ENCODE measurements at regions not wholly inside any gene's neighbourhood (a gene's known extent, or its start where the extent isn't known, plus 50 kb on each side); places are given as distances from the start of the nearest gene placed in this dataset.

DNA sequence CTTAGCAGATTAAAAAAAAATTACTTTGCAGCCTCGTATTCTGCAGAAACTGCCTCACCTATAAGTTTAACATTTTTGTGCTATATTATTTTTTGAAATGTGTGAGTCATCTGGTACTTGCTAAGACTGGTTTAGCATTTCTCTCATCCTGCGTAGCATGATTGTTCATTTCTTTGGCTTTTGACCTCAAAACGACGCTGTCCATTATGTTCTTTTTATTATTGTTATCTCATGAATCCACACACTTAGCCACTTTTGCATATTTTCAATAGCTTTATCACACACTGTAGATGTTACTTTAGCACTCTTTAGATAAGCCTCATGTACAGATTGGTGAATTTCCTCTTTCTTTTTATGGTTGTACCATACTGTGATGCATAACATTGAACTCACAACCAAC is 1004.9 kb upstream of the NCAM2 start:
- H3K36me3 ChIP-seq (ENCODE audit: control insufficient read depth, insufficient read depth, low read length): no peaks in the 10 kb centered on the region
- no peak overlapping the region for H3K9ac ChIP-seq (ENCODE audit: low read length)
- H3K27ac ChIP-seq (ENCODE audit: low read depth, low read length): no peak overlapping the region
- H3K4me1 ChIP-seq (ENCODE audit: control insufficient read depth, insufficient read depth, low read length): no peaks in the 10 kb centered on the region
- no peak overlapping the region for H3K4me3 ChIP-seq (ENCODE audit: low read length)
- H3K27me3 ChIP-seq (ENCODE audit: control insufficient read depth, insufficient read depth, low read length): no peaks in the 10 kb centered on the region

DNA sequence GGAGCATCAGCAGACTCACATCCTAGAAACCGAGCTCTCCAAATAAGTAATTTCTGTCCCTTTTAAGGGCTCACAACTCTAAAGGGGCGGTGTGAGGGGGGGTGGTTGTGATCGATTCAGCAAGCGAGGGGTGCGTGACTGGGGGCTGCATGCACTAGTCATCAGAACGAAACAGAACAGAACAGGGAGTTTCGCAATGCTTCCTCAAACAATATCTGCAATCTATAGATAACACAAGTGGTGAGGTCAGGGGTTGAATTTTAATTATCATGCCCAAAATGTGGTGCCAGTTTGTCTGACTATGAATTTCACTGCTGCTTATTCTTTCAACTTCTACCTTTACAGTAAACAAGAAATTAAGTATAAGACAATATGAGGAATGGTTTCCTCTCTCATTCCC is 1003.0 kb upstream of the NCAM2 start:
- Histone ChIP-seq H3K27ac (ENCODE audit: low read depth, low read length) (no peak overlapping the region), H3K36me3 (ENCODE audit: control insufficient read depth, insufficient read depth, low read length) (no peaks in the 10 kb centered on the region), H3K4me1 (ENCODE audit: control insufficient read depth, insufficient read depth, low read length) (no peaks in the 10 kb centered on the region), H3K4me3 (ENCODE audit: low read length) (no peak overlapping the region), H3K9ac (ENCODE audit: low read length) (no peak overlapping the region), H3K27me3 (ENCODE audit: control insufficient read depth, insufficient read depth, low read length) (no peaks in the 10 kb centered on the region)

DNA sequence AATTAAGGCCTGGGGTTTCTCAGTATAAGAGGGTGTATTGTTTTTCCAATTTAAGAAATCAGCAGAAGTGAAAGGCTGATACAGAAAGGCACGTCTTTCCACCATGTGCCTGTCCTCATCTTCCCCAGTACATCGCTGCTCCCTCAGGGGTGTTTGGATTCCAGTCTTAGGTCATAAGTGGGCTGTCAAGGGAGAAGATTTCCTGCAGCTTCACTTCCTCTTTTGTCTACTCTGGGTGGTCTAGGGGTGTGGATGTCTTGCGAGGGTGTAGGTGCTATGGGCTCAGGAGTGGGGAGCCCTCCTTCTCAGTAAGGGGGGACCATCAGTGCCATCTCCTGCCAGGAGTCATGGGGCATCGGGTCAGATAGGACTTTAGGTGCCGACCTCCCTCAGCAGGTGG is 999.8 kb upstream of the NCAM2 start:
- Histone ChIP-seq H3K4me1 (ENCODE audit: control insufficient read depth, insufficient read depth, low read length) (no peaks in the 10 kb centered on the region), H3K9ac (ENCODE audit: low read length) (no peak overlapping the region), H3K27me3 (ENCODE audit: control insufficient read depth, insufficient read depth, low read length) (no peaks in the 10 kb centered on the region), H3K36me3 (ENCODE audit: control insufficient read depth, insufficient read depth, low read length) (no peaks in the 10 kb centered on the region), H3K27ac (ENCODE audit: low read depth, low read length) (no peak overlapping the region), H3K4me3 (ENCODE audit: low read length) (no peak overlapping the region)

DNA sequence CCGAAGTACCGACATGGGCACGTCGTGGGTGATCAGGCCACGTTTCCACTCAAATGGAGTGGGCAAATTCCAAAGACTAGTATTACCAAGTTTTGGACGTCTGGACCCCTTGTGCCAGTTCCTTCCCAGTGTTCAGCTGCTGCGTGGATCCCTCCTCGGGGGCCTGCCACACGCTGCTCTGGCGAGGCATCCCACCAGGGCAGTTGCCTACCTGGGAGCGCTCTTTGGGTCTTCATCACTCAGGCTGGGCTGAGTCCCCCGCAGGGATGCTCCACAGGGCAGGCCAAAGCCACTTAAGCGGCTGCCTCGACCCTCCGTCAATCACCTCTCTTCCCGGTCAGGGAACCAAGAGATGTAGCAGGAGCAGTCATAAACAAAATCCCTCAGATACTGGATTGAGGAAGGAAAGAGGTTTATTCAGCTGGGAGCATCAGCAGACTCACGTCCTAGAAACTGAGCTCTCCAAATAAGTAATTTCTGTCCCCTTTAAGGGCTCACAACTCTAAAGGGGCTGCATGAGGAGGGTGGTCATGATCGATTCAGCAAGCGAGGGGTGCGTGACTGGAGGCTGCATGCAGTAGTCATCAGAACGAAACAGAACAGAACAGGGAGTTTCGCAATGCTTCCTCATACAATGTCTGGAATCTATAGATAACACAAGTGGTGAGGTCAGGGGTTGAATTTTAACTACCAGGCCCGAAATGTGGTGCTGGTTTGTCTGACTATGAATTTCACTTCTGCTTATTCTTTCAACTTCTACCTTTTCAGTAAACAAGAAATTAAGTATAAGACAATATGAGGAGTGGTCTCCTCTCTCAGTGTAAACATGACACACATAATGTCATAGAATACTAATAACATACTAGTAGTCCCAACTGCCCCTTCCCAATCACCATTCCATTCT is 998.6 kb upstream of the NCAM2 start:
- Histone ChIP-seq H3K27me3 (ENCODE audit: control insufficient read depth, insufficient read depth, low read length) (no peaks in the 10 kb centered on the region), H3K4me3 (ENCODE audit: low read length) (no peak overlapping the region), H3K27ac (ENCODE audit: low read depth, low read length) (no peak overlapping the region), H3K36me3 (ENCODE audit: control insufficient read depth, insufficient read depth, low read length) (no peaks in the 10 kb centered on the region), H3K9ac (ENCODE audit: low read length) (no peak overlapping the region), H3K4me1 (ENCODE audit: control insufficient read depth, insufficient read depth, low read length) (no peaks in the 10 kb centered on the region)

DNA sequence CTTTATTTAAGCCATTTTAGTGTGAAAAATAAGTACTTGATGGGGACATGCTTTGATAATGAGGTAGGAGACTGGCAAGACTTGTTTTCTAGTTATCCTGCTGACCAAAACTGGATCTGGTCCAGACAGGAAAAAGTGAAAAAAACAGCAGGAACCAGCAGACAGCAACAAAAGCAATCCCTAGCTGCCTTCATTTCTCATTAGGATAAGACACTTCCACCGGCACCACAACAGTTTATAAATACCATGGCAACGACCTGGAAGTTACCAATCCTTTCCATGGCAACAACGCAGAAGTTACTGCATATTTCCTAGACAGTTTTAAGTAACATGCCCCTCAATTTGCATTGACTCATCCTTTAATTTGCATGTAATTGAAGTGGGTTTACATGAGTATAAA is 993.8 kb upstream of the NCAM2 start:
- Histone ChIP-seq H3K27me3 (ENCODE audit: control insufficient read depth, insufficient read depth, low read length) (no peaks in the 10 kb centered on the region), H3K27ac (ENCODE audit: low read depth, low read length) (no peak overlapping the region), H3K36me3 (ENCODE audit: control insufficient read depth, insufficient read depth, low read length) (no peaks in the 10 kb centered on the region), H3K4me3 (ENCODE audit: low read length) (no peak overlapping the region), H3K4me1 (ENCODE audit: control insufficient read depth, insufficient read depth, low read length) (no peaks in the 10 kb centered on the region), H3K9ac (ENCODE audit: low read length) (no peak overlapping the region)

DNA sequence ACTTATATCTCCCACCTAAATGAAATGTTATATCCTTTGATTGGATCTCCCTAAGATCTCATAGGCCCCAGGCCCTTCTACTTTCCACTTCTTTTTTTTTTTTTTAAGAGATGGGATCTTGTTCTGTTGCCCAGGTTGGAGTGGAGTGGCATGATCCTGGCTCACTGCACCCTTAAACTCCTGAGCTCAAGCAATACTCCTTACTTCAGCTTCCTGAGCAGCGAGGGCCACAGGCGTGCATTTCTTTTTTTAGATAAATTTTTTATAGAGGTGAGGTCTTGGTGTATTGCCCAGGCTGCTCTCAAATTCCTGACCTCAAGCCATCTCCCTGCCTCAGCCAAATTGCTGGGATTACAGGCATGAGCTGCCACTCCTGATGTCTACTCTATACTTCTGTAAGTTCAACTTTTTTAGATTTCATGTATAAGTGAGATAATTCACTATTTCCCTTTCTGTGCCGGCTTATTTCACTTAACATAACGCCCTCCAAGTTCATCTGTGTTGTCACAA is 987.5 kb upstream of the NCAM2 start:
- no peaks in the 10 kb centered on the region for H3K27me3 ChIP-seq (ENCODE audit: control insufficient read depth, insufficient read depth, low read length)
- no peaks in the 10 kb centered on the region for H3K36me3 ChIP-seq (ENCODE audit: control insufficient read depth, insufficient read depth, low read length)

DNA sequence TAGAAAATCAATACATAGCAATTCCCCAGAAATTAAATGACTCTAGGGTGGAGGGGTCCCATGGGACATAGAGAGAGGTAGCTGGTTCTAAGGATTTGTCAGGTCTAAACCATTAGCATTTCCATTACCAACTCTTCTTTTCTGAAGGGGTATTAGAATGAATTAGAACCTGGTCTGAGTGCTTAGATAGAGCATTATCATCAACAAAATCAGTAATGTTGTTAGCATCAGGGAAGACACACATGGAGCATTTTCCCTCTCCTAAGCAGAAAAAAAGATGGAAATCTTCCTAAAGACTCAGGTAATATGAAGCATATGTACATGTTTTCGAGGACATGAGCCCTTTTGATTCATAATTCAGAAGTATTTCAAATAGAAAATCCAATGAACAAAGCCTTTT is 984.4 kb upstream of the NCAM2 start:
- Histone ChIP-seq H3K27me3 (ENCODE audit: control insufficient read depth, insufficient read depth, low read length) (no peaks in the 10 kb centered on the region), H3K4me3 (ENCODE audit: low read length) (no peak overlapping the region), H3K9ac (ENCODE audit: low read length) (no peak overlapping the region), H3K36me3 (ENCODE audit: control insufficient read depth, insufficient read depth, low read length) (no peaks in the 10 kb centered on the region), H3K4me1 (ENCODE audit: control insufficient read depth, insufficient read depth, low read length) (no peaks in the 10 kb centered on the region), H3K27ac (ENCODE audit: low read depth, low read length) (no peak overlapping the region)

More for the DNA sequence above, 987.5 kb upstream of the NCAM2 start:
- no peak overlapping the region for H3K9ac ChIP-seq (ENCODE audit: low read length)
- H3K4me1 ChIP-seq (ENCODE audit: control insufficient read depth, insufficient read depth, low read length): no peaks in the 10 kb centered on the region
- H3K27ac ChIP-seq (ENCODE audit: low read depth, low read length): no peak overlapping the region
- H3K4me3 ChIP-seq (ENCODE audit: low read length): no peak overlapping the region

DNA sequence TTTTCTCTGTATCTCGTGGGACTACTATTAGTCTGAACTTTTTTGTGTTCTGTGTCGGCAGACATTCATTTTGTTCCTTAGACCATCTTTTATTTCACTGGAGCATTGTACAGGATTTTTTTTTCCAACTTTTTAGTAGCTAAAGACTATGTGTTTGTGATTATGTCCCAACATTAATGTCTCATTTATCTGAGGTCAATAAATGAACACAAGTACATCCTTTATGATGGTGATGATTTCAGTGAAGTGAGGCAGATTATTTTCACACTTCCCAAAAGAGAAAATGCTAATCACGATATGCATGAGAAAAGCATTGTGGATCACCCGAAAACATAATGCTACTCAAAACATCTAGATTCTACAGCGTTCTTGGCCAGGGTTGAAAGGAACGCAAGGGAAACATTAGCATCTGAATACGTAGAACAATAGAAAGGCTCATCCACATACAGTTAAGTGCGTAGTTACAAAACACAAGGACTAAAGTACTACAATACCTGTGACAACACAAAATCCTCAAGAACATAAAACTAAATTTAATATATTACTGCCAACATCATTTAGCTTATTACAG is 981.7 kb upstream of the NCAM2 start:
- no peak overlapping the region for H3K27ac ChIP-seq (ENCODE audit: low read depth, low read length)
- H3K4me3 ChIP-seq (ENCODE audit: low read length): no peak overlapping the region
- no peaks in the 10 kb centered on the region for H3K4me1 ChIP-seq (ENCODE audit: control insufficient read depth, insufficient read depth, low read length)
- H3K36me3 ChIP-seq (ENCODE audit: control insufficient read depth, insufficient read depth, low read length): no peaks in the 10 kb centered on the region
- H3K9ac ChIP-seq (ENCODE audit: low read length): no peak overlapping the region
- no peaks in the 10 kb centered on the region for H3K27me3 ChIP-seq (ENCODE audit: control insufficient read depth, insufficient read depth, low read length)

DNA sequence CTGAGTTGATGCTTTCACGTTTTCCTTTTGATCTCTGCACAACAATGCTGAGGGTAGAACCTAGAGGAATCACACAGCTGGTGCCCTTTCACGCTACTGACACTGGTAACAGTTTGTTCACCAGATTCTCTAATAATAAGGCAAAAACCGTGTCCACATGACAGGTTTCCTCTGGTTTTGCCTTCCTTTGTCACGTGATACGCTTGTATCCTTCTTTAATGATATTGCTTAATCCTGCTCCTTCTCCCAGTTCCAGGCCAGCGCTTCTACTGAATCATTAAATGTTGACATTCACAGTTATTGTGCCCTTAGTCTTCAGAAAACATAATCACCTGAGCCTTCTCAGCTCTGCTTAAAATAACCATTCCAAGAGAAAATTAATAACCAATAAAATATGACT is 978.2 kb upstream of the NCAM2 start:
- no peaks in the 10 kb centered on the region for H3K4me1 ChIP-seq (ENCODE audit: control insufficient read depth, insufficient read depth, low read length)
- no peak overlapping the region for H3K4me3 ChIP-seq (ENCODE audit: low read length)
- H3K36me3 ChIP-seq (ENCODE audit: control insufficient read depth, insufficient read depth, low read length): no peaks in the 10 kb centered on the region
- H3K9ac ChIP-seq (ENCODE audit: low read length): no peak overlapping the region
- no peaks in the 10 kb centered on the region for H3K27me3 ChIP-seq (ENCODE audit: control insufficient read depth, insufficient read depth, low read length)
- H3K27ac ChIP-seq (ENCODE audit: low read depth, low read length): no peak overlapping the region

DNA sequence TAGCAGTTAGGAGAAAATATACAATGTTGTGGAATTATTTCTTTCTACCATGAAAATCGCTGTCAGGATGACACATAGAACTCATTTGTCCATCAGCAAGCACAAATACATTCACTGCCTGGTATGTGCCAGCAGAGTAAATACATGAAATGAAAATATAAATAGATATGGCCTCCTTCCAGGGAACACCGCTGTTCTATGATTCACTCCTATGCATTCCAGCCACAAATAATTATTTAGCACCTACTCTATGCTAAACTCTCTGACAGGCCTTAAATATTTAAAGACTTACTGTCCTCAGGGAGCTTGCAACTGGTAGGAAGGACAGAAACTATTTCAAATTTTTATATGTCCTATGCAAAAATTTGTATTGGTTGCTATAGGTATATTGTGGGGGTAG is 975.0 kb upstream of the NCAM2 start:
- H3K27me3 ChIP-seq (ENCODE audit: control insufficient read depth, insufficient read depth, low read length): no peaks in the 10 kb centered on the region
- no peaks in the 10 kb centered on the region for H3K4me1 ChIP-seq (ENCODE audit: control insufficient read depth, insufficient read depth, low read length)
- no peaks in the 10 kb centered on the region for H3K36me3 ChIP-seq (ENCODE audit: control insufficient read depth, insufficient read depth, low read length)
- H3K9ac ChIP-seq (ENCODE audit: low read length): no peak overlapping the region
- no peak overlapping the region for H3K4me3 ChIP-seq (ENCODE audit: low read length)
- H3K27ac ChIP-seq (ENCODE audit: low read depth, low read length): no peak overlapping the region

DNA sequence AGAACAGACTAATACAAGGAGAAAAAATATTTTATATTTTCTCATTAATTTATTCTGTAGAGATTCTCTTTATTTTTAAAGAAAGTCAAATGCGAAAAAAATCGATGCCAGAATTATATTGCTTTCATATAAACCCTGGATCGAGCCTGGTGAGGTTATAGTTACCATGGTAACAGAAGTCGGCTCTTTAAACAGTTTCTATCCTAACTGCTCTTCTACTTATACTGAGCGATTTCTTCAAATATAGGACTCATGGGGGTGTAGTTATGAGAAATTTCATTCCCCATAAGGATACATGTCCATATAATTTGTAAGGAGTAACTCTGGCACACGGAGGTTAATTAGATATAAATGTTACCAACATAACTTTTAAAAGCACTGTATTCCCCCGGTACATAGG is 973.5 kb upstream of the NCAM2 start:
- H3K36me3 ChIP-seq (ENCODE audit: control insufficient read depth, insufficient read depth, low read length): no peaks in the 10 kb centered on the region
- no peak overlapping the region for H3K27ac ChIP-seq (ENCODE audit: low read depth, low read length)
- no peaks in the 10 kb centered on the region for H3K4me1 ChIP-seq (ENCODE audit: control insufficient read depth, insufficient read depth, low read length)
- no peak overlapping the region for H3K9ac ChIP-seq (ENCODE audit: low read length)
- H3K4me3 ChIP-seq (ENCODE audit: low read length): no peak overlapping the region
- H3K27me3 ChIP-seq (ENCODE audit: control insufficient read depth, insufficient read depth, low read length): no peaks in the 10 kb centered on the region

DNA sequence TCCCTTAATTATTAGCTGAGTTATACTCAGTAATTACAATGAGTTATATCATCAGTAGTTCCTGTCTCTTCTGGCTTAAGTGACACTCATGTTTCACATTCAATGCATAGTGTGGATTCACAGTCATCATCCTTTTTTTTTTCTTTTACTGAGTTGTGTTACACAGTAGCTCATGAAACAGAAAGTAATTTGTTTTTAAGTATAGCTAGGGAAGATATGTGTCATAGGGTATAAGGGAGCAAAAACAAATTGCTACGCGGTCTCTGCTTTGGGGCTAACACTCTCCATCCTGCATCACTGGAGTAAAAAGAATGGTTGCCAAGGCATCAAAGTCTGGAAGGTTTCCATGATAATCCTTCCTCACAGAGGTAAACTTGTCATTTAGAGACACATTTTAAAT is 971.7 kb upstream of the NCAM2 start:
- H3K4me1 ChIP-seq (ENCODE audit: control insufficient read depth, insufficient read depth, low read length): no peaks in the 10 kb centered on the region
- no peak overlapping the region for H3K4me3 ChIP-seq (ENCODE audit: low read length)
- H3K36me3 ChIP-seq (ENCODE audit: control insufficient read depth, insufficient read depth, low read length): no peaks in the 10 kb centered on the region
- no peaks in the 10 kb centered on the region for H3K27me3 ChIP-seq (ENCODE audit: control insufficient read depth, insufficient read depth, low read length)
- no peak overlapping the region for H3K27ac ChIP-seq (ENCODE audit: low read depth, low read length)
- H3K9ac ChIP-seq (ENCODE audit: low read length): no peak overlapping the region

DNA sequence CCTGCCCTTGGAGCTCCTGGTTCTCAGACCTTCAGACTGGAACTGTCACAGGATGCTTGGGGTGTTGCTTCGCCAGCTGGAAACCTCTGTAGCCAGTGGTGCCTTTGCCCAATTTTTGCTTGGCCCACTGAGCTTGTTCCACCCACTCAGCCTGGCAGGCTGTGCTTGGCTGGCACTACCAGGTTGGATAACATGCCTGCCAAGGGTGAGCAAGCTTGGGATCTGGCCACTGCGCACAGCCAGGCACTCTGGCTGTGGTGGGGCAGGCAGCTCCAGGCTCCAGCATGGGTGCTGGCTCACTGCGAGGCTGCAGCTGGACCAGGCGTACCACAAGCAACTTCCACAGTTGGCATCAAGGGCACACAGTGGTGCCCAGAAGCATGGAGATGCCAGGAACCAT is 967.8 kb upstream of the NCAM2 start:
- no peaks in the 10 kb centered on the region for H3K4me1 ChIP-seq (ENCODE audit: control insufficient read depth, insufficient read depth, low read length)
- no peak overlapping the region for H3K9ac ChIP-seq (ENCODE audit: low read length)
- H3K27me3 ChIP-seq (ENCODE audit: control insufficient read depth, insufficient read depth, low read length): no peaks in the 10 kb centered on the region
- no peak overlapping the region for H3K27ac ChIP-seq (ENCODE audit: low read depth, low read length)
- no peak overlapping the region for H3K4me3 ChIP-seq (ENCODE audit: low read length)
- no peaks in the 10 kb centered on the region for H3K36me3 ChIP-seq (ENCODE audit: control insufficient read depth, insufficient read depth, low read length)
